Erythroblast (primary cell): ENCODE measurements at regions not wholly inside any gene's neighbourhood (a gene's known extent, or its start where the extent isn't known, plus 50 kb on each side); places are given as distances from the start of the nearest gene placed in this dataset.

Source experiments
- GATA1 ChIP-seq: IDR thresholded peaks from 2 replicates; pipeline ENCODE4 v1.6.1; 2011; ENCODE audit warnings: low read depth, mild to moderate bottlenecking, control low read depth, low read length, moderate library complexity
- POLR2A ChIP-seq: IDR thresholded peaks from 2 replicates; pipeline ENCODE4 v1.6.1; 2011; ENCODE audit warnings: mild to moderate bottlenecking, low read length

DNA sequence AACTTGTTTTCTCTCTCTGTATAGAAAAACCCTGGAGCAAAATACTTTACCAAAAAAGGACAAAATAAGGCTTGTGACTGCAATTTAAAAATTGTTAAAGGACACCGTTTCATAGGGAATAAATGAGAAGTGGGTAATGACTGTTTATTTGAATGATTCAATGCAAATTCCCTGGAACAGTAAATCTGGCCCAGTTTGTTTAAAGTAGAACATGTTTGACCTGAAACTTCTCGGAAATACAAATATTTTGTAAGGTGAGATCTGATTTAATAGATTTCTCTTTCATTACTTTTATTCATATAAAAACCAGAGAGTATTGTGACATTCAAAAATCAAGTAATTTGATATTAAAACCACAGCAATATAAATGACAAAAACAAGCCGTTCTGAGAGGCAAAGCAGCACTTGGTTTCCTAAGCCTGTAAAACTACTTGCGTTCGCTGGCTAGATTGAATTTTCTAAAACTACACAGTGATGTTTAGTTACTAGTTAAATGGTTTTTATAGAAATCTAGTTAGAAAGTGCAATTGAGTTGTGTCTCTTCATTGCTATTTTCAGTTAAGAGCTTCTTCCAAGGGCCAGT lies 76.8 kb upstream of the PITRM1 start:
- TF ChIP-seq POLR2A (no peak), GATA1 (no peak)
